Stimulated activated CD4-positive, alpha-beta T cell treated with anti-CD3 and anti-CD28 coated beads, Interleukin-15, amount 100 ng/mL, for 48 hours (primary cell): ENCODE measurements at regions not wholly inside any gene's neighbourhood (a gene's known extent, or its start where the extent isn't known, plus 50 kb on each side); places are given as distances from the start of the nearest gene placed in this dataset.
"Not testable (repeated sequence)": the region's sequence is repeated elsewhere in the genome, so short reads cannot be mapped to it uniquely, and the experiment has no call there.

ENCODE experiments used
- DNase-seq, 2 donors: peaks; one replicate each; pipeline ENCODE4 v3.0.0-alpha.2; 2020; ENCODE audit warnings: low read depth in 2 of 2

GRCh38 chr3:5809586-5810246, 622.2 kb downstream of the EDEM1 start:
- DNase-seq, result no peak

GRCh38 chr3:5811016-5811415, 623.5 kb downstream of the EDEM1 start:
- DNase-seq, result no peak

GRCh38 chr3:5813521-5813920, 626.0 kb downstream of the EDEM1 start:
- no peak for DNase-seq

GRCh38 chr3:5822843-5823242, 635.3 kb downstream of the EDEM1 start:
- no peak for DNase-seq

DNA sequence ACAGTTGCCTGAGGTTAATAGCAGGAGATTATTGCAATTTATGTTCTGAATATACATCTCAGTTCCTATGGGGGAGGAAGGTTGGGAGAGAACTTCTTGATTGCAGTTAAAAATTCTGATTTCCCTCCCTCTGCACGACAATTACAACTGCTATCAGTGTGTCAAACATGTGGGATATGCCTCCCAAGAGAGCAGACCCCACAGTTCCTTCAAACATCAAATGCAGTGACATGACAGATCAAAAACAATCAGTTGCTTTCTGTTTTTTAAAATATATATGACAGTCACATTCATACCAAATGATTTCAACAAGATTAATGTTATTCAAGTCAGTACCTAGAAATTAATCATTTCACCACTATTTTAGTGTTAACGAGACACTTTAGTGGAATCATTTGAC, 639.0 kb downstream of the EDEM1 start:
- DNase-seq, result no peak

- DNase-seq, result no peak
These were observed 640.7 kb downstream of the EDEM1 start for GRCh38 chr3:5828251-5828650.

DNA sequence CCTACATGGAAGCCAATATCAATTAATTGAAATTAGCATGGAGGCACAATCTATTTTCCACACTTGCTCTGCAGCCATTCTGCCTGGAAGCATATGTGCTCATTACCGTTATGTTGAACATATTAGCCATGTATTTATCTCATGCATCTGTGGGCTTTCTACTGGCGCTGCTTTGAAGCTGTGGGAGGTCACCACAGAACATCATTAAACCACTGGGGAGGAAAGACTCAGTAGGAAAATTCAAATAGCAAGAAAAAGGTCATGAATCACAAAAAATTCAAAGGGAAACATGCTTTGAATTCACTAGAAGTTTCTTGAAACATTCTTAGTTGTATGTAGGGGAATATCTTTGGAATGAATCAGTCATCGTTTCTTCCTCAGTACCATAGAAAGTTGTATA, 652.5 kb downstream of the EDEM1 start:
- no peak for DNase-seq

- DNase-seq, result no peak
These were observed 654.1 kb downstream of the EDEM1 start for GRCh38 chr3:5841599-5841998.

DNA sequence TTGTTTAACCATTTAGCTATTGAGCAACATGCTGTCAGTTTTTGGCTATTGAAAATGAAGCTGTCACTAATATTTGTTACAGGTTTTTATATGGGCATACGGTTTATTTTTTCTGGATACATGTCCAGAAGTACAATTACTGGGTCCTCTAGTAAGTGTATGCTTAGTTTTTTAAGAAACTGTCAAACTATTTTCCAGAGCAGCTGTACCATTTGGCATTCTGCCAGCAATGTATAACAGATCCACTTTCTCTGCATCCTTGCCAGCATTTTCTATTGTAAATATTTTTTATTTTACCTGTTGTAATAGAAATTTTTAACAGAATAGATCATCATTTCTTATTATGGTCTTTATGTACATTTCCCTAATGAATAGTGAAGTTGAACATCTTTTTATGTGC, 658.8 kb downstream of the EDEM1 start:
- DNase-seq, result no peak

DNA sequence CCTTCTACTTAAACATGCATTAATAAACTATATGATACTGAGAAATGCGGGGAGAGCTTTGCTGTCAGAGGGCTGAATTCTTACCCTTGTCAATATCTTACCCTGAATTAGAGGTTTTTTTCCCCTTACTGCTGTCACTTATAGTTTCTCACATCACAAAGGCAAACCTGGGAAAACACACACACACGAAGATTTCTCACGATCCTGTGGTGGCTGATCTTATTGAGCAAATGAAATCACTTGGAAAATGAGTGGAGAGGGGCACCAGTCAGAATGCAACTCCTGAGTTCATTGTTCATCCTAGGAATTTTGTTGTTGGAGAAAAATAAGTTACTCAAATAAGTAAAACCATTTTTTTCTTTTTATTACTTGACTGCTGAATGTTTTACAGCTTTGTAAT, 673.6 kb downstream of the EDEM1 start:
- no peak for DNase-seq

GRCh38 chr3:5874931-5875341, 687.4 kb downstream of the EDEM1 start:
- DNase-seq, result no peak

GRCh38 chr3:5888851-5889250, 701.3 kb downstream of the EDEM1 start:
- DNase-seq, result no peak

- DNase-seq, result no peak
These were observed 701.9 kb downstream of the EDEM1 start for GRCh38 chr3:5889374-5889773.

GRCh38 chr3:5891711-5892110, 704.2 kb downstream of the EDEM1 start:
- DNase-seq, result no peak

GRCh38 chr3:5898106-5898505, 710.6 kb downstream of the EDEM1 start:
- DNase-seq, result no peak

DNA sequence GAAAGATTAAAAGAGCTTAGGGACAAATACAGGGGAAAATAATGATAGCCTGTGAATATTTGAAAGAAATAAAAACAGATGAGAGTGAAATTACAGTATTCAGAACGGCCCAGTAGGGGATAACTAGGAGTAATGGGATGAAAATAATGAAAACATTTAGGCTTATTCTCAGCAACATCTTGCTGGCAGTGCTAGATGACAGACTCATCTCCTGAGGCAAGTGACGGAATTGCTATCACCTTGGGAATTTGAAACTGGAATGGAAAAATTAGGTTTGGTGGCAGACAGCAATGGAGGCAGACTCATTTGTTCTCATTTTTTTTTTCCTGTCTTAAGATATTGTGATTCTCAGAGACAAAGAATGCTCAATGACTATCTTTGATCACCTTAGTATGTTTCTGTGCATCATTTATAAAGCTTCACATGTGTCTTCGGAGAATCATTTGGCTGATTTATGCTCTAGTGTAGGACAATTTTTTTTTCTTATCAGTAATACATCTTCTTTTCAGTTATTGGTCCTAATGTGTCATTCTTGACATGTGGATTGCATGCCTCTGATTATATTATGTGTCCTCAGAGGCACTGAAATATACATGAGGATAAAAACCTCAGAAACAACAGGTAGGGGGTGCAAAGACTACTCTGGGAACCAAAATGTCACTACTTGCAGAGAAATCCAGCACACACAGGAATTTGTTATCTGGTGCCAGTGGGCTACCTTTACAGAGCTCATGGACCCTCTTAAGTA, 711.7 kb downstream of the EDEM1 start:
- no peak for DNase-seq

- no peak for DNase-seq
These were observed 730.4 kb downstream of the EDEM1 start for GRCh38 chr3:5917932-5918331.

GRCh38 chr3:5918626-5919025, 731.1 kb downstream of the EDEM1 start:
- DNase-seq, result no peak

DNA sequence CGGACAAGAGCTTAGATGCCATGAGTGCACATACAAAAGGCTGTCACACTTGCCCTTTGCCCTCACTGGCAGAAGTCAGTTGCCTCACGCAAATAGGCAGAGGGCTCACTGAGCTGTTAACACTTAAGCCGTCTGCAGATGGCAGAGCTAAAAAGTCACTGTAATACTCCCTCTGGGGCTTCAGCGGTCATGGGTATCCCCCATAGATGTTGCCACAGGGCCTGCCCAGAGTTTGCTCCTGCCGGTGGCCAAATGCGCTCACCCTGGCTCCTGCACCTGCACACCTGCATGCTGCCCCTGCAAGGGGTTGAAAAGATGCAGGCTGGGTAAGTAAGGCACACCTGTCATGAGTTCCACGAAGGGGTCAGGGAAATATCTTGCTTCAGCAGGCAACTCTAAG, 741.5 kb downstream of the EDEM1 start:
- no peak for DNase-seq

DNA sequence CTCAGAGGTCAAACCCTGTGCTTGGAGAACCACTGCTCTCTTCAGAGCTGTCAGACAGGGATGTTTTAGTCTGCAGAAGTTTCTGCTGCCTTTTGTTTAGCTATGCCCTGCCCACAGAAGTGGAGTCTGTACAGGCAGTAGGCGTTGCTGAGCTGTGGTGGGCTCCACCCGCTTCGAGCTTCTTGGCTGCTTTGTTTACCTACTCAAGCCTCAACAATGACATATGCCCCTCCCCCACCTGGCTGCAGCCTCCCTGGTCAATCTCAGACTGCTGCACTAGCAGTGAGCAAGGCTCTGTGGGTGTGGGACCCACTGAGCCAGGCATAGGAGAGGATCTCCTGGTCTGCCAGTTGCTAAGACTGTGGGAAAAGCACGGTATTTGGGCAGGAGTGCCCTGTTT, 756.6 kb downstream of the EDEM1 start:
- not testable (repeated sequence) for DNase-seq

GRCh38 chr3:5948084-5948483, 760.6 kb downstream of the EDEM1 start:
- DNase-seq, result no peak

DNA sequence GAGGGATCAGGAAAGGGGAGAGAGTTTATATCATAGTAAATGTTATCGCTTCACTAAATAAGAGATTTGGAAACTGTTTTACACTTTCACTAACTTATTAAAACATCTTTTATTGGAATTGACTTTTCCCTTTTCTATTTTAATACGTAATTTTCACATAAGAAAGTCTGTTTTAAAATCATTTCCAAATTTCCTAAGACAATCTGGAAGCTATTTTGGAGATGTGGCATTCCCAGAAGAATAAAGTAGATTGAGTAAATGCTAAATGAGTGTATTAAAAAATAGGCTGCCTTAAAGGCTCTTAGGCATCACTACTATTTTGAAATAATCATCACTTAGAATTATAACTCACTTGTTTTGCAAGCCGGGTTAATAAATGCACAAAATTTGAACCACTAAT, 763.5 kb downstream of the EDEM1 start:
- DNase-seq, result no peak

DNA sequence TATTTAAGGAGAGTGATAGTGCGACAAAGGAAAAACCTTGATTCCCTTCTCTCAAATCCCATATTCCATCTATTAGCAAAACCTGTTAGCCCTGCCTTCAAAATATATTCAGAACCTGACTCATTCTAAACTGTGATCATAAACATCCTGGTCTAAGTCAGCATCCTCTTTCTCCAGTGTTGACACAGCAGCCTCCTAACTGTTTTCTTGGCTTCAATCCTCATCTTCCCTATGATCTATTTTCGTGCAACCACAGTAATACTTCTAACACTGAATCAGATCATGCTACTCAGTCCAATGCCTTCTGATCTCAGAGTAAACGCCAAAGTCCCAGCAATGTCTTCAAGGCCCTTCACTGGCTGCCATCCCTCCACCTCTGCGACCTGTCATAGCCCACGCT, 785.1 kb downstream of the EDEM1 start:
- no peak for DNase-seq
